GM19239 (cell line): ENCODE measurements at regions not wholly inside any gene's neighbourhood (a gene's known extent, or its start where the extent isn't known, plus 50 kb on each side); places are given as distances from the start of the nearest gene placed in this dataset.

Experiments used
- DNase-seq: peaks from one replicate; pipeline ENCODE4 v3.0.0; 2011; ENCODE audit warnings: low spot score; ENCODE audit not compliant: insufficient read length
- FAIRE-seq: peaks from 2 replicates; lab custom pipeline; 2011; peaks lifted over from hg19 to GRCh38; lab: Jason Lieb, UNC

- DNase-seq (no peak), FAIRE-seq (no peak)
These were observed 98.0 kb upstream of the PITX1 start for GRCh38 chr5:135131801-135132680.

GRCh38 chr5:135130261-135131215 is 96.5 kb upstream of the PITX1 start:
- FAIRE-seq: no peak
- no peak for DNase-seq

GRCh38 chr5:135129307-135129706 is 95.3 kb upstream of the PITX1 start:
- DNase-seq (no peak), FAIRE-seq (no peak)

- FAIRE-seq: no peak
- DNase-seq: no peak
These were observed 94.3 kb upstream of the PITX1 start for GRCh38 chr5:135128361-135128760.

- FAIRE-seq: no peak
- no peak for DNase-seq
These were observed 93.6 kb upstream of the PITX1 start for GRCh38 chr5:135127439-135128240.

GRCh38 chr5:135126688-135127438 is 92.8 kb upstream of the PITX1 start:
- FAIRE-seq (no peak), DNase-seq (no peak)

GRCh38 chr5:135124724-135125123 is 90.7 kb upstream of the PITX1 start:
- no peak for DNase-seq
- FAIRE-seq: no peak

GRCh38 chr5:135124128-135124527 is 90.1 kb upstream of the PITX1 start:
- DNase-seq (no peak), FAIRE-seq (no peak)

- FAIRE-seq (no peak), DNase-seq (no peak)
These were observed 88.8 kb upstream of the PITX1 start for GRCh38 chr5:135122797-135123196.

- FAIRE-seq (no peak), DNase-seq (no peak)
These were observed 86.9 kb upstream of the PITX1 start for GRCh38 chr5:135120951-135121350.

- no peak for FAIRE-seq
- no peak for DNase-seq
These were observed 85.5 kb upstream of the PITX1 start for GRCh38 chr5:135119481-135119880.

GRCh38 chr5:135117590-135117989 is 83.6 kb upstream of the PITX1 start:
- FAIRE-seq (no peak), DNase-seq (no peak)

- FAIRE-seq: no peak
These were observed 82.1 kb upstream of the PITX1 start for GRCh38 chr5:135116160-135116561.

GRCh38 chr5:135115591-135115990 is 81.6 kb upstream of the PITX1 start:
- DNase-seq: no peak
- no peak for FAIRE-seq

More at GRCh38 chr5:135116160-135116561, 82.1 kb upstream of the PITX1 start:
- no peak for DNase-seq

GRCh38 chr5:135114759-135115158 is 80.7 kb upstream of the PITX1 start:
- FAIRE-seq (no peak), DNase-seq (no peak)

- FAIRE-seq: no peak
- no peak for DNase-seq
These were observed 78.1 kb upstream of the PITX1 start for GRCh38 chr5:135112008-135112725.

- no peak for FAIRE-seq
- DNase-seq: no peak
These were observed 77.0 kb upstream of the PITX1 start for GRCh38 chr5:135110785-135111596.

GRCh38 chr5:135108992-135109391 is 75.0 kb upstream of the PITX1 start:
- FAIRE-seq: no peak
- no peak for DNase-seq
